ENCODE measurements at regions not wholly inside any gene's neighbourhood (a gene's known extent, or its start where the extent isn't known, plus 50 kb on each side); places are given as distances from the start of the nearest gene placed in this dataset.

- Histone ChIP-seq H3K56ac (ENCODE audit: low read length) (no peak overlapping the region), H3K79me2 (ENCODE audit: control insufficient read depth, insufficient read depth, low read length) (no peaks in the 10 kb centered on the region), H2BK15ac (replicated peaks; ENCODE audit: low read depth) (no peak overlapping the region), H3K36me3 (ENCODE audit: control insufficient read depth, insufficient read depth, low read length) (no peaks in the 10 kb centered on the region), H3K4ac (ENCODE audit: low read depth, low read length) (no peak overlapping the region), H3K4me2 (ENCODE audit: low read length) (no peak overlapping the region), H3K23ac (ENCODE audit: low read length) (no peak overlapping the region), H3K4me1 (ENCODE audit: control insufficient read depth, low read depth, low read length) (peaks cover 9% of the 10 kb centered on the region), H3K9ac (ENCODE audit: low read length) (no peak overlapping the region), H2BK120ac (ENCODE audit: low read depth, low read length) (no peak overlapping the region), H3K79me1 (ENCODE audit: low read length) (no peaks in the 10 kb centered on the region), H3K27ac (ENCODE audit: low read depth, low read length) (no peak overlapping the region), H3K18ac (ENCODE audit: low read length) (no peak overlapping the region), H3K4me3 (ENCODE audit: low read length) (no peak overlapping the region), H3K27me3 (ENCODE audit: insufficient read depth, low read length, poor library complexity) (no peaks in the 10 kb centered on the region), H2BK5ac (ENCODE audit: low read length) (no peak overlapping the region), H4K8ac (ENCODE audit: low read depth, low read length) (no peak overlapping the region), H4K5ac (ENCODE audit: low read length) (no peak overlapping the region), H2AK5ac (ENCODE audit: low read length) (no peak overlapping the region)
- DNase-seq = no peak
- WGBS (ENCODE audit: extremely low coverage, insufficient coverage, low lambda C conversion rate) = no CpG with 5 or more reads among the region's 15 CpGs
Observed at GRCh38 chr10:131759347-131759746, 141.5 kb upstream of the PPP2R2D start.

GRCh38 chr10:131760416-131761166, 140.2 kb upstream of the PPP2R2D start:
- Histone ChIP-seq H2BK15ac (replicated peaks; ENCODE audit: low read depth) (no peak overlapping the region), H3K18ac (ENCODE audit: low read length) (peak overlapping the region; percentile 72), H3K27ac (ENCODE audit: low read depth, low read length) (peak overlapping the region; percentile 83), H4K5ac (ENCODE audit: low read length) (no peak overlapping the region), H2AK5ac (ENCODE audit: low read length) (peak overlapping the region; percentile 46), H3K4ac (ENCODE audit: low read depth, low read length) (no peak overlapping the region), H2BK120ac (ENCODE audit: low read depth, low read length) (no peak overlapping the region), H3K79me2 (ENCODE audit: control insufficient read depth, insufficient read depth, low read length) (no peaks in the 10 kb centered on the region), H3K4me1 (ENCODE audit: control insufficient read depth, low read depth, low read length) (peaks cover 9% of the 10 kb centered on the region), H3K36me3 (ENCODE audit: control insufficient read depth, insufficient read depth, low read length) (no peaks in the 10 kb centered on the region), H4K8ac (ENCODE audit: low read depth, low read length) (no peak overlapping the region), H3K4me2 (ENCODE audit: low read length) (no peak overlapping the region), H3K79me1 (ENCODE audit: low read length) (no peaks in the 10 kb centered on the region), H3K9ac (ENCODE audit: low read length) (peak overlapping the region; percentile 27), H3K27me3 (ENCODE audit: insufficient read depth, low read length, poor library complexity) (no peaks in the 10 kb centered on the region), H3K23ac (ENCODE audit: low read length) (no peak overlapping the region), H3K56ac (ENCODE audit: low read length) (peak overlapping the region; percentile 77), H3K4me3 (ENCODE audit: low read length) (no peak overlapping the region), H2BK5ac (ENCODE audit: low read length) (peak overlapping the region; percentile 46)
- peak; percentile 88 for DNase-seq
- WGBS (ENCODE audit: extremely low coverage, insufficient coverage, low lambda C conversion rate) = no CpG with 5 or more reads among the region's 10 CpGs

GRCh38 chr10:131762789-131763696, 137.8 kb upstream of the PPP2R2D start:
- DNase-seq = no peak
- no peak overlapping the region for H4K5ac ChIP-seq (ENCODE audit: low read length)
- H3K9ac ChIP-seq (ENCODE audit: low read length) = no peak overlapping the region
- no peak overlapping the region for H2BK15ac ChIP-seq (replicated peaks; ENCODE audit: low read depth)
- H3K79me1 ChIP-seq (ENCODE audit: low read length) = no peaks in the 10 kb centered on the region
- H3K56ac ChIP-seq (ENCODE audit: low read length) = no peak overlapping the region
- no peak overlapping the region for H3K4me2 ChIP-seq (ENCODE audit: low read length)
- H3K4me1 ChIP-seq (ENCODE audit: control insufficient read depth, low read depth, low read length) = peaks cover 9% of the 10 kb centered on the region
- no peak overlapping the region for H3K23ac ChIP-seq (ENCODE audit: low read length)
- H3K27ac ChIP-seq (ENCODE audit: low read depth, low read length) = no peak overlapping the region
- no peak overlapping the region for H4K8ac ChIP-seq (ENCODE audit: low read depth, low read length)
- H2AK5ac ChIP-seq (ENCODE audit: low read length) = no peak overlapping the region
- H3K4ac ChIP-seq (ENCODE audit: low read depth, low read length) = no peak overlapping the region
- no peaks in the 10 kb centered on the region for H3K27me3 ChIP-seq (ENCODE audit: insufficient read depth, low read length, poor library complexity)
- WGBS (ENCODE audit: extremely low coverage, insufficient coverage, low lambda C conversion rate) = no CpG with 5 or more reads among the region's 15 CpGs
- H3K18ac ChIP-seq (ENCODE audit: low read length) = no peak overlapping the region
- H2BK120ac ChIP-seq (ENCODE audit: low read depth, low read length) = no peak overlapping the region
- no peaks in the 10 kb centered on the region for H3K79me2 ChIP-seq (ENCODE audit: control insufficient read depth, insufficient read depth, low read length)
- no peak overlapping the region for H3K4me3 ChIP-seq (ENCODE audit: low read length)
- H3K36me3 ChIP-seq (ENCODE audit: control insufficient read depth, insufficient read depth, low read length) = no peaks in the 10 kb centered on the region
- no peak overlapping the region for H2BK5ac ChIP-seq (ENCODE audit: low read length)

- no peak overlapping the region for H2AK5ac ChIP-seq (ENCODE audit: low read length)
- no peak overlapping the region for H4K8ac ChIP-seq (ENCODE audit: low read depth, low read length)
- H3K9ac ChIP-seq (ENCODE audit: low read length) = no peak overlapping the region
- H4K5ac ChIP-seq (ENCODE audit: low read length) = no peak overlapping the region
- no peaks in the 10 kb centered on the region for H3K79me2 ChIP-seq (ENCODE audit: control insufficient read depth, insufficient read depth, low read length)
- no peak overlapping the region for H3K23ac ChIP-seq (ENCODE audit: low read length)
- no peaks in the 10 kb centered on the region for H3K27me3 ChIP-seq (ENCODE audit: insufficient read depth, low read length, poor library complexity)
- H2BK5ac ChIP-seq (ENCODE audit: low read length) = no peak overlapping the region
- H3K4me2 ChIP-seq (ENCODE audit: low read length) = no peak overlapping the region
- H3K27ac ChIP-seq (ENCODE audit: low read depth, low read length) = no peak overlapping the region
- H3K18ac ChIP-seq (ENCODE audit: low read length) = no peak overlapping the region
- H3K56ac ChIP-seq (ENCODE audit: low read length) = no peak overlapping the region
- no peak overlapping the region for H2BK120ac ChIP-seq (ENCODE audit: low read depth, low read length)
- no peak overlapping the region for H2BK15ac ChIP-seq (replicated peaks; ENCODE audit: low read depth)
- no peak for DNase-seq
- H3K4me1 ChIP-seq (ENCODE audit: control insufficient read depth, low read depth, low read length) = peaks cover 9% of the 10 kb centered on the region
- no peaks in the 10 kb centered on the region for H3K36me3 ChIP-seq (ENCODE audit: control insufficient read depth, insufficient read depth, low read length)
- no peak overlapping the region for H3K4me3 ChIP-seq (ENCODE audit: low read length)
- H3K79me1 ChIP-seq (ENCODE audit: low read length) = no peaks in the 10 kb centered on the region
- H3K4ac ChIP-seq (ENCODE audit: low read depth, low read length) = no peak overlapping the region
- no CpG with 5 or more reads among the region's 9 CpGs for WGBS (ENCODE audit: extremely low coverage, insufficient coverage, low lambda C conversion rate)
Observed at GRCh38 chr10:131764929-131765328, 135.9 kb upstream of the PPP2R2D start.

GRCh38 chr10:131766096-131766495, 134.7 kb upstream of the PPP2R2D start:
- Histone ChIP-seq H2BK120ac (ENCODE audit: low read depth, low read length) (no peak overlapping the region), H3K79me2 (ENCODE audit: control insufficient read depth, insufficient read depth, low read length) (no peaks in the 10 kb centered on the region), H4K5ac (ENCODE audit: low read length) (no peak overlapping the region), H3K79me1 (ENCODE audit: low read length) (no peaks in the 10 kb centered on the region), H2BK5ac (ENCODE audit: low read length) (no peak overlapping the region), H3K18ac (ENCODE audit: low read length) (no peak overlapping the region), H3K4me2 (ENCODE audit: low read length) (no peak overlapping the region), H3K4me1 (ENCODE audit: control insufficient read depth, low read depth, low read length) (peaks cover 3% of the 10 kb centered on the region), H3K23ac (ENCODE audit: low read length) (no peak overlapping the region), H3K27me3 (ENCODE audit: insufficient read depth, low read length, poor library complexity) (no peaks in the 10 kb centered on the region), H3K9ac (ENCODE audit: low read length) (no peak overlapping the region), H3K27ac (ENCODE audit: low read depth, low read length) (no peak overlapping the region), H3K4ac (ENCODE audit: low read depth, low read length) (no peak overlapping the region), H3K56ac (ENCODE audit: low read length) (no peak overlapping the region), H4K8ac (ENCODE audit: low read depth, low read length) (no peak overlapping the region), H3K36me3 (ENCODE audit: control insufficient read depth, insufficient read depth, low read length) (no peaks in the 10 kb centered on the region), H3K4me3 (ENCODE audit: low read length) (no peak overlapping the region), H2BK15ac (replicated peaks; ENCODE audit: low read depth) (no peak overlapping the region), H2AK5ac (ENCODE audit: low read length) (no peak overlapping the region)
- no CpG with 5 or more reads among the region's 17 CpGs for WGBS (ENCODE audit: extremely low coverage, insufficient coverage, low lambda C conversion rate)
- DNase-seq = no peak
